ENCODE measurements at regions not wholly inside any gene's neighbourhood (a gene's known extent, or its start where the extent isn't known, plus 50 kb on each side); places are given as distances from the start of the nearest gene placed in this dataset.

- Mint-ChIP-seq H3K4me3 (peak overlapping the region in 1 of 2 donors; percentile 20), H3K36me3 (no peaks in the 10 kb centered on the region), H3K27me3 (ENCODE audit: low read depth in 3 of 3) (no peaks in the 10 kb centered on the region), H3K9me3 (peaks cover 0 to 4% (median 0%) of the 10 kb centered on the region in 7 donors), H3K4me1 (no peaks in the 10 kb centered on the region), H3K27ac (no peak overlapping the region)
- H3K9ac ChIP-seq (ENCODE audit: insufficient read depth, low read length, poor library complexity, severe bottlenecking) = no peak overlapping the region
- no peaks in the 10 kb centered on the region for H3K9me3 ChIP-seq (replicated peaks in 1 of 2; ENCODE audit: control insufficient read depth in 1 of 2, insufficient read depth in 1 of 2, low read length in 2 of 2)
- intact Hi-C loops (cut with micrococcal nuclease) = no loop called here
- H3K4me3 ChIP-seq (replicated peaks in 1 of 3; ENCODE audit: low read depth in 2 of 3, low read length in 3 of 3) = no peak overlapping the region
- no peak overlapping the region for H2AFZ ChIP-seq (ENCODE audit: insufficient read depth, low read depth, low read length, poor library complexity, severe bottlenecking)
- DNase-seq = no peak
- H3K36me3 ChIP-seq (replicated peaks in 1 of 2; ENCODE audit: control insufficient read depth in 1 of 2, insufficient read depth in 2 of 2, low read length in 2 of 2) = no peaks in the 10 kb centered on the region
- H3K4me1 ChIP-seq (ENCODE audit: control insufficient read depth in 1 of 2, insufficient read depth in 2 of 2, low read length in 2 of 2) = no peaks in the 10 kb centered on the region
- H3K27ac ChIP-seq (ENCODE audit: low read depth in 1 of 2, low read length in 2 of 2) = no peak overlapping the region
- H3K79me2 ChIP-seq (ENCODE audit: insufficient read depth, low read length) = no peaks in the 10 kb centered on the region
- WGBS (ENCODE audit: insufficient coverage) = 80% methylated on average over 2 of the region's 2 CpGs
- H3K27me3 ChIP-seq (ENCODE audit: control insufficient read depth in 2 of 2, insufficient read depth in 2 of 2, low read length in 2 of 2) = no peaks in the 10 kb centered on the region
- TF ChIP-seq CTCF (IDR thresholded peaks at IDR 0.05) = no peak
- H4K20me1 ChIP-seq (ENCODE audit: insufficient read depth, low read length) = no peaks in the 10 kb centered on the region
- H3K4me2 ChIP-seq (replicated peaks; ENCODE audit: extremely low read depth, low read length, poor library complexity, severe bottlenecking) = no peak overlapping the region
Measured at GRCh38 chr11:93032580-93032979, 63.1 kb downstream of the MTNR1B start.

GRCh38 chr11:93033093-93033492, 63.6 kb downstream of the MTNR1B start:
- Histone ChIP-seq H3K4me2 (replicated peaks; ENCODE audit: extremely low read depth, low read length, poor library complexity, severe bottlenecking) (no peak overlapping the region), H3K9ac (ENCODE audit: insufficient read depth, low read length, poor library complexity, severe bottlenecking) (no peak overlapping the region), H3K27me3 (ENCODE audit: control insufficient read depth in 2 of 2, insufficient read depth in 2 of 2, low read length in 2 of 2) (no peaks in the 10 kb centered on the region), H3K9me3 (replicated peaks in 1 of 2; ENCODE audit: control insufficient read depth in 1 of 2, insufficient read depth in 1 of 2, low read length in 2 of 2) (no peaks in the 10 kb centered on the region), H3K36me3 (replicated peaks in 1 of 2; ENCODE audit: control insufficient read depth in 1 of 2, insufficient read depth in 2 of 2, low read length in 2 of 2) (no peaks in the 10 kb centered on the region), H3K4me1 (ENCODE audit: control insufficient read depth in 1 of 2, insufficient read depth in 2 of 2, low read length in 2 of 2) (no peaks in the 10 kb centered on the region), H3K27ac (ENCODE audit: low read depth in 1 of 2, low read length in 2 of 2) (no peak overlapping the region), H3K79me2 (ENCODE audit: insufficient read depth, low read length) (no peaks in the 10 kb centered on the region), H4K20me1 (ENCODE audit: insufficient read depth, low read length) (no peaks in the 10 kb centered on the region), H3K4me3 (replicated peaks in 1 of 3; ENCODE audit: low read depth in 2 of 3, low read length in 3 of 3) (no peak overlapping the region), H2AFZ (ENCODE audit: insufficient read depth, low read depth, low read length, poor library complexity, severe bottlenecking) (no peak overlapping the region)
- Mint-ChIP-seq H3K27ac (no peak overlapping the region), H3K4me3 (no peak overlapping the region), H3K27me3 (ENCODE audit: low read depth in 3 of 3) (no peaks in the 10 kb centered on the region), H3K36me3 (no peaks in the 10 kb centered on the region), H3K4me1 (no peaks in the 10 kb centered on the region), H3K9me3 (peaks cover 0 to 4% (median 0%) of the 10 kb centered on the region in 7 donors)
- TF ChIP-seq CTCF (IDR thresholded peaks at IDR 0.05) = no peak
- intact Hi-C loops (cut with micrococcal nuclease) = no loop called here
- WGBS (ENCODE audit: insufficient coverage) = no CpG with 5 or more reads among the region's 1 CpG
- no peak for DNase-seq
